ENCODE measurements at regions not wholly inside any gene's neighbourhood (a gene's known extent, or its start where the extent isn't known, plus 50 kb on each side); places are given as distances from the start of the nearest gene placed in this dataset.

- no peak overlapping the region for H3K27ac Mint-ChIP-seq
- H3K4me1 Mint-ChIP-seq: no peaks in the 10 kb centered on the region
- no peaks in the 10 kb centered on the region for H4K20me1 ChIP-seq (ENCODE audit: insufficient read depth, low read length)
- no peaks in the 10 kb centered on the region for H3K36me3 ChIP-seq (replicated peaks in 1 of 2; ENCODE audit: control insufficient read depth in 1 of 2, insufficient read depth in 2 of 2, low read length in 2 of 2)
- no peaks in the 10 kb centered on the region for H3K27me3 ChIP-seq (ENCODE audit: control insufficient read depth in 2 of 2, insufficient read depth in 2 of 2, low read length in 2 of 2)
- no peak overlapping the region for H3K4me3 Mint-ChIP-seq
- no peak overlapping the region for H3K9ac ChIP-seq (ENCODE audit: insufficient read depth, low read length, poor library complexity, severe bottlenecking)
- peaks cover 5 to 20% (median 9%) of the 10 kb centered on the region in 7 donors for H3K9me3 Mint-ChIP-seq
- TF ChIP-seq CTCF (IDR thresholded peaks at IDR 0.05): no peak
- 83% methylated on average over 1 of the region's 4 CpGs for WGBS (ENCODE audit: insufficient coverage)
- intact Hi-C loops (cut with micrococcal nuclease): no loop called here
- no peaks in the 10 kb centered on the region for H3K79me2 ChIP-seq (ENCODE audit: insufficient read depth, low read length)
- no peak for DNase-seq
- peaks cover 15 to 21% of the 10 kb centered on the region in 2 donors for H3K9me3 ChIP-seq (replicated peaks in 1 of 2; ENCODE audit: control insufficient read depth in 1 of 2, insufficient read depth in 1 of 2, low read length in 2 of 2)
- H3K4me1 ChIP-seq (ENCODE audit: control insufficient read depth in 1 of 2, insufficient read depth in 2 of 2, low read length in 2 of 2): no peaks in the 10 kb centered on the region
- no peak overlapping the region for H3K27ac ChIP-seq (ENCODE audit: low read depth in 1 of 2, low read length in 2 of 2)
- no peaks in the 10 kb centered on the region for H3K27me3 Mint-ChIP-seq (ENCODE audit: low read depth in 3 of 3)
- H3K36me3 Mint-ChIP-seq: no peaks in the 10 kb centered on the region
- no peak overlapping the region for H3K4me3 ChIP-seq (replicated peaks in 1 of 3; ENCODE audit: low read depth in 2 of 3, low read length in 3 of 3)
- no peak overlapping the region for H3K4me2 ChIP-seq (replicated peaks; ENCODE audit: extremely low read depth, low read length, poor library complexity, severe bottlenecking)
- no peak overlapping the region for H2AFZ ChIP-seq (ENCODE audit: insufficient read depth, low read depth, low read length, poor library complexity, severe bottlenecking)
Observed at GRCh38 chr7:113483657-113484056, 365.3 kb upstream of the SMIM30 start.

GRCh38 chr7:113480537-113480936 is 362.2 kb upstream of the SMIM30 start:
- Histone ChIP-seq H3K4me1 (ENCODE audit: control insufficient read depth in 1 of 2, insufficient read depth in 2 of 2, low read length in 2 of 2) (no peaks in the 10 kb centered on the region), H3K4me2 (replicated peaks; ENCODE audit: extremely low read depth, low read length, poor library complexity, severe bottlenecking) (no peak overlapping the region), H3K4me3 (replicated peaks in 1 of 3; ENCODE audit: low read depth in 2 of 3, low read length in 3 of 3) (no peak overlapping the region), H3K36me3 (replicated peaks in 1 of 2; ENCODE audit: control insufficient read depth in 1 of 2, insufficient read depth in 2 of 2, low read length in 2 of 2) (no peaks in the 10 kb centered on the region), H4K20me1 (ENCODE audit: insufficient read depth, low read length) (no peaks in the 10 kb centered on the region), H2AFZ (ENCODE audit: insufficient read depth, low read depth, low read length, poor library complexity, severe bottlenecking) (no peak overlapping the region), H3K27ac (ENCODE audit: low read depth in 1 of 2, low read length in 2 of 2) (no peak overlapping the region), H3K79me2 (ENCODE audit: insufficient read depth, low read length) (no peaks in the 10 kb centered on the region), H3K27me3 (ENCODE audit: control insufficient read depth in 2 of 2, insufficient read depth in 2 of 2, low read length in 2 of 2) (no peaks in the 10 kb centered on the region), H3K9me3 (replicated peaks in 1 of 2; ENCODE audit: control insufficient read depth in 1 of 2, insufficient read depth in 1 of 2, low read length in 2 of 2) (peaks cover 13% of the 10 kb centered on the region in 2 donors), H3K9ac (ENCODE audit: insufficient read depth, low read length, poor library complexity, severe bottlenecking) (no peak overlapping the region)
- Mint-ChIP-seq H3K27ac (no peak overlapping the region), H3K36me3 (no peaks in the 10 kb centered on the region), H3K27me3 (ENCODE audit: low read depth in 3 of 3) (no peaks in the 10 kb centered on the region), H3K9me3 (peaks cover 0 to 12% (median 6%) of the 10 kb centered on the region in 7 donors), H3K4me1 (no peaks in the 10 kb centered on the region), H3K4me3 (no peak overlapping the region)
- DNase-seq: no peak
- TF ChIP-seq CTCF (IDR thresholded peaks at IDR 0.05): no peak
- WGBS (ENCODE audit: insufficient coverage): no CpG with 5 or more reads among the region's 3 CpGs
- intact Hi-C loops (cut with micrococcal nuclease): no loop called here

All from CD14-positive monocyte (primary cell).